NCI-H524 (cell line): ENCODE measurements at regions not wholly inside any gene's neighbourhood (a gene's known extent, or its start where the extent isn't known, plus 50 kb on each side); places are given as distances from the start of the nearest gene placed in this dataset.

Experiments used
- DNase-seq, 2 experiments: peaks; one replicate each; lab custom pipeline; 2025; lab: John Stamatoyannopoulos, UW

GRCh38 chr10:47077941-47078340 lies 166.7 kb downstream of the PTPN20 start:
- no peak for DNase-seq

GRCh38 chr10:47078393-47079203 lies 167.4 kb downstream of the PTPN20 start:
- no peak for DNase-seq

- DNase-seq, result no peak
Measured at GRCh38 chr10:47079204-47079580, 168.0 kb downstream of the PTPN20 start.

- no peak for DNase-seq
Measured at GRCh38 chr10:47081264-47081663, 170.0 kb downstream of the PTPN20 start.

GRCh38 chr10:47082055-47082784 lies 171.0 kb downstream of the PTPN20 start:
- no peak for DNase-seq

- no peak for DNase-seq
Measured at GRCh38 chr10:47087667-47088066, 176.4 kb downstream of the PTPN20 start.

GRCh38 chr10:47088656-47089354 lies 177.6 kb downstream of the PTPN20 start:
- no peak for DNase-seq

GRCh38 chr10:47090042-47090441 lies 178.8 kb downstream of the PTPN20 start:
- no peak for DNase-seq

- DNase-seq, result no peak
Measured at GRCh38 chr10:47090903-47091302, 179.7 kb downstream of the PTPN20 start.

- DNase-seq, result no peak
Measured at GRCh38 chr10:47091421-47091820, 180.2 kb downstream of the PTPN20 start.

GRCh38 chr10:47092376-47092775 lies 181.1 kb downstream of the PTPN20 start:
- no peak for DNase-seq

GRCh38 chr10:47092831-47093230 lies 181.6 kb downstream of the PTPN20 start:
- no peak for DNase-seq

- no peak for DNase-seq
Measured at GRCh38 chr10:47094126-47094525, 182.9 kb downstream of the PTPN20 start.

- no peak for DNase-seq
Measured at GRCh38 chr10:47094636-47095035, 183.4 kb downstream of the PTPN20 start.

GRCh38 chr10:47095211-47095610 lies 184.0 kb downstream of the PTPN20 start:
- no peak for DNase-seq

GRCh38 chr10:47095848-47096612 lies 184.8 kb downstream of the PTPN20 start:
- no peak for DNase-seq

- no peak for DNase-seq
Measured at GRCh38 chr10:47098238-47098637, 187.0 kb downstream of the PTPN20 start.

GRCh38 chr10:47098964-47099363 lies 187.7 kb downstream of the PTPN20 start:
- no peak for DNase-seq

GRCh38 chr10:47099474-47099873 lies 188.2 kb downstream of the PTPN20 start:
- no peak for DNase-seq

GRCh38 chr10:47101196-47101595 lies 190.0 kb downstream of the PTPN20 start:
- DNase-seq, result no peak

- DNase-seq, result no peak
Measured at GRCh38 chr10:47101807-47102206, 190.6 kb downstream of the PTPN20 start.

- no peak for DNase-seq
Measured at GRCh38 chr10:47104151-47104605, 192.9 kb downstream of the PTPN20 start.
